ENCODE measurements at regions not wholly inside any gene's neighbourhood (a gene's known extent, or its start where the extent isn't known, plus 50 kb on each side); places are given as distances from the start of the nearest gene placed in this dataset.
"Not testable (repeated sequence)": the region's sequence is repeated elsewhere in the genome, so short reads cannot be mapped to it uniquely, and the experiment has no call there.

- DNase-seq (no peak), ATAC-seq (no peak)
- Histone ChIP-seq H3K27ac (no peak overlapping the region), H3K9me3 (no peaks in the 10 kb centered on the region), H3K36me3 (no peaks in the 10 kb centered on the region), H3K27me3 (no peaks in the 10 kb centered on the region), H3K4me1 (peaks cover 19 to 46% of the 10 kb centered on the region in 2 donors), H3K4me3 (no peak overlapping the region)
- TF ChIP-seq CTCF (IDR thresholded peaks at IDR 0.05), result no peak
- intact Hi-C loops (cut with DNase I), result no loop called here
Measured at GRCh38 chr7:17044396-17044795, 162.6 kb upstream of the AGR3 start.

GRCh38 chr7:17044861-17045260 is 163.1 kb upstream of the AGR3 start:
- Histone ChIP-seq H3K27ac (no peak overlapping the region), H3K4me3 (no peak overlapping the region), H3K4me1 (peaks cover 16 to 41% of the 10 kb centered on the region in 2 donors), H3K9me3 (no peaks in the 10 kb centered on the region), H3K27me3 (no peaks in the 10 kb centered on the region), H3K36me3 (no peaks in the 10 kb centered on the region)
- ATAC-seq (no peak), DNase-seq (no peak)
- TF ChIP-seq CTCF (IDR thresholded peaks at IDR 0.05), result no peak
- intact Hi-C loops (cut with DNase I), result no loop called here

GRCh38 chr7:17046259-17046658 is 164.5 kb upstream of the AGR3 start:
- Histone ChIP-seq H3K4me3 (no peak overlapping the region), H3K9me3 (no peaks in the 10 kb centered on the region), H3K27me3 (no peaks in the 10 kb centered on the region), H3K4me1 (peaks cover 16 to 27% of the 10 kb centered on the region in 2 donors), H3K36me3 (no peaks in the 10 kb centered on the region), H3K27ac (no peak overlapping the region)
- TF ChIP-seq CTCF (IDR thresholded peaks at IDR 0.05), result no peak
- intact Hi-C loops (cut with DNase I), result no loop called here
- ATAC-seq, result no peak
- DNase-seq, result no peak

GRCh38 chr7:17046666-17047065 is 164.9 kb upstream of the AGR3 start:
- intact Hi-C loops (cut with DNase I), result no loop called here
- Histone ChIP-seq H3K9me3 (no peaks in the 10 kb centered on the region), H3K27ac (no peak overlapping the region), H3K27me3 (no peaks in the 10 kb centered on the region), H3K36me3 (no peaks in the 10 kb centered on the region), H3K4me1 (peaks cover 14 to 23% of the 10 kb centered on the region in 2 donors), H3K4me3 (no peak overlapping the region)
- TF ChIP-seq CTCF (IDR thresholded peaks at IDR 0.05), result no peak
- DNase-seq (peak in 1 of 4 donors; percentile 41), ATAC-seq (peak; percentile 60)

- H3K4me3 ChIP-seq; H3K4me1 ChIP-seq; ATAC-seq; H3K27ac ChIP-seq; intact Hi-C loops (cut with DNase I); H3K9me3 ChIP-seq; H3K27me3 ChIP-seq; H3K36me3 ChIP-seq: not testable (repeated sequence)
- DNase-seq, result peak in 1 of 4 donors; percentile 18
Measured at GRCh38 chr7:17053164-17053563, 171.4 kb upstream of the AGR3 start.

- Histone ChIP-seq H3K27me3 (no peaks in the 10 kb centered on the region), H3K9me3 (no peaks in the 10 kb centered on the region), H3K4me3 (no peak overlapping the region), H3K27ac (no peak overlapping the region), H3K36me3 (no peaks in the 10 kb centered on the region), H3K4me1 (peaks cover 4 to 8% of the 10 kb centered on the region in 2 donors)
- ATAC-seq, result no peak
- DNase-seq, result no peak
- no peak for TF ChIP-seq CTCF (IDR thresholded peaks at IDR 0.05)
- intact Hi-C loops (cut with DNase I), result no loop called here
Measured at GRCh38 chr7:17054206-17054605, 172.4 kb upstream of the AGR3 start.
